ENCODE measurements at regions not wholly inside any gene's neighbourhood (a gene's known extent, or its start where the extent isn't known, plus 50 kb on each side); places are given as distances from the start of the nearest gene placed in this dataset.

DNA sequence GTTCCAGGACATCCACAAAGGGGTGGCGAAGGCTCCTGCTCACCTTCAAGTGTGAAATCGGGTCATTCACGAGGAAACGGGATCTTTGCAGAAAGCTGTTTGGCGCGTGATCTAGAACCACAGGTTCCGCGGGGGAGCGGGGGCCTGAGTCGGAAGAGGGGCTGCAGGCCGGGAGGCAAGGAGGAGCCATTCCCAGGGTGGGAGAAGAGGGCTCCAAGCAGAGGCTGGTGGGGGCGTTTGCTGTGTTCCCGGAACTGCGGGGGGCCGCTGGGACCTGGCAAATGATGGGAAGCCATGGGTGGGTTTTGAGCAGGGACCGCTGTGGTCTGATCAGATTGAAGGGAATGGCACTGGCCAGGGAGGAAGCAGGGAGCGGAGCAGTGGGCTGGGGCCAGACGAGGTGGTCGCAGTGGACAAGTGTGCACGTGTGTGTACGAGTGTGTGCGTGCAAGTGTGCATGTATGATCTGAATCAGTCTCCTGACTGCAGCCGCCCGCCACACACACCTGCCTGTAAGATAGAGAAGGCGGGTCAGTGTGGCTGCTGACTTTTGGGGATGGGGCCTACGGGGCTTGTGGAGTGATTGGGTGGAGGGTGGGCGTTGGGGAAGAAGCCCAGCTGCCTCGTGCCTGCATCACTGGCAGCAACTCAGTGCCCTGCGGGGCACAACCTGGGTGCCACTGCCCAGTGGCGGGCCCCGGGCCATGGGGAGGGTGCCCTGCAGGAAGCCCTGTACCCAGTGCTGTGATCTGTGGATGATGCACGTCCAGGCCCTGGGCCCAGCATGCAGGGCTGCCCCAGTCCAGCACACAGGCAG, 141.9 kb downstream of the KIF26A start:
- TF ChIP-seq, protein P1, sequence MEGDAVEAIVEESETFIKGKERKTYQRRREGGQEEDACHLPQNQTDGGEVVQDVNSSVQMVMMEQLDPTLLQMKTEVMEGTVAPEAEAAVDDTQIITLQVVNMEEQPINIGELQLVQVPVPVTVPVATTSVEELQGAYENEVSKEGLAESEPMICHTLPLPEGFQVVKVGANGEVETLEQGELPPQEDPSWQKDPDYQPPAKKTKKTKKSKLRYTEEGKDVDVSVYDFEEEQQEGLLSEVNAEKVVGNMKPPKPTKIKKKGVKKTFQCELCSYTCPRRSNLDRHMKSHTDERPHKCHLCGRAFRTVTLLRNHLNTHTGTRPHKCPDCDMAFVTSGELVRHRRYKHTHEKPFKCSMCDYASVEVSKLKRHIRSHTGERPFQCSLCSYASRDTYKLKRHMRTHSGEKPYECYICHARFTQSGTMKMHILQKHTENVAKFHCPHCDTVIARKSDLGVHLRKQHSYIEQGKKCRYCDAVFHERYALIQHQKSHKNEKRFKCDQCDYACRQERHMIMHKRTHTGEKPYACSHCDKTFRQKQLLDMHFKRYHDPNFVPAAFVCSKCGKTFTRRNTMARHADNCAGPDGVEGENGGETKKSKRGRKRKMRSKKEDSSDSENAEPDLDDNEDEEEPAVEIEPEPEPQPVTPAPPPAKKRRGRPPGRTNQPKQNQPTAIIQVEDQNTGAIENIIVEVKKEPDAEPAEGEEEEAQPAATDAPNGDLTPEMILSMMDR (IDR thresholded peaks at IDR 0.05), result no peak
- no peak for TF ChIP-seq POLR2A (IDR thresholded peaks at IDR 0.05)
